Bronchial epithelial cell (primary cell): ENCODE measurements at regions not wholly inside any gene's neighbourhood (a gene's known extent, or its start where the extent isn't known, plus 50 kb on each side); places are given as distances from the start of the nearest gene placed in this dataset.

Experiments used
- DNase-seq: peaks from one replicate; pipeline ENCODE4 v3.0.0-alpha.2; 2010; ENCODE audit warnings: low read depth
- FAIRE-seq: peaks from 2 replicates; lab custom pipeline; 2011; peaks lifted over from hg19 to GRCh38; lab: Jason Lieb, UNC
- H3K27me3 ChIP-seq: 2 replicates; pipeline ENCODE4 v1.5.1; 2011; ENCODE audit warnings: low read length; ENCODE audit not compliant: control insufficient read depth, insufficient read depth
- H3K36me3 ChIP-seq: 2 replicates; pipeline ENCODE4 v1.5.1; 2011; ENCODE audit warnings: low read length; ENCODE audit not compliant: control insufficient read depth, insufficient read depth
- H3K4me3 ChIP-seq: 2 replicates; pipeline ENCODE4 v1.5.1; 2011; ENCODE audit warnings: mild to moderate bottlenecking, low read depth, low read length, control low read depth
- TF ChIP-seq, protein P1 (sequence below): IDR thresholded peaks from 2 replicates; pipeline ENCODE4 v1.5.1; 2011; ENCODE audit warnings: mild to moderate bottlenecking, moderate library complexity, low read length, control low read depth, inconsistent platforms; ENCODE audit not compliant: insufficient read depth, severe bottlenecking

- Histone ChIP-seq H3K4me3 (no peak overlapping the region), H3K27me3 (no peaks in the 10 kb centered on the region), H3K36me3 (no peaks in the 10 kb centered on the region)
- FAIRE-seq = no peak
- DNase-seq = no peak
- TF ChIP-seq, protein P1, sequence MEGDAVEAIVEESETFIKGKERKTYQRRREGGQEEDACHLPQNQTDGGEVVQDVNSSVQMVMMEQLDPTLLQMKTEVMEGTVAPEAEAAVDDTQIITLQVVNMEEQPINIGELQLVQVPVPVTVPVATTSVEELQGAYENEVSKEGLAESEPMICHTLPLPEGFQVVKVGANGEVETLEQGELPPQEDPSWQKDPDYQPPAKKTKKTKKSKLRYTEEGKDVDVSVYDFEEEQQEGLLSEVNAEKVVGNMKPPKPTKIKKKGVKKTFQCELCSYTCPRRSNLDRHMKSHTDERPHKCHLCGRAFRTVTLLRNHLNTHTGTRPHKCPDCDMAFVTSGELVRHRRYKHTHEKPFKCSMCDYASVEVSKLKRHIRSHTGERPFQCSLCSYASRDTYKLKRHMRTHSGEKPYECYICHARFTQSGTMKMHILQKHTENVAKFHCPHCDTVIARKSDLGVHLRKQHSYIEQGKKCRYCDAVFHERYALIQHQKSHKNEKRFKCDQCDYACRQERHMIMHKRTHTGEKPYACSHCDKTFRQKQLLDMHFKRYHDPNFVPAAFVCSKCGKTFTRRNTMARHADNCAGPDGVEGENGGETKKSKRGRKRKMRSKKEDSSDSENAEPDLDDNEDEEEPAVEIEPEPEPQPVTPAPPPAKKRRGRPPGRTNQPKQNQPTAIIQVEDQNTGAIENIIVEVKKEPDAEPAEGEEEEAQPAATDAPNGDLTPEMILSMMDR = no peak
These were observed 234.5 kb downstream of the MTX2 start for GRCh38 chr2:176503776-176504175.

DNA sequence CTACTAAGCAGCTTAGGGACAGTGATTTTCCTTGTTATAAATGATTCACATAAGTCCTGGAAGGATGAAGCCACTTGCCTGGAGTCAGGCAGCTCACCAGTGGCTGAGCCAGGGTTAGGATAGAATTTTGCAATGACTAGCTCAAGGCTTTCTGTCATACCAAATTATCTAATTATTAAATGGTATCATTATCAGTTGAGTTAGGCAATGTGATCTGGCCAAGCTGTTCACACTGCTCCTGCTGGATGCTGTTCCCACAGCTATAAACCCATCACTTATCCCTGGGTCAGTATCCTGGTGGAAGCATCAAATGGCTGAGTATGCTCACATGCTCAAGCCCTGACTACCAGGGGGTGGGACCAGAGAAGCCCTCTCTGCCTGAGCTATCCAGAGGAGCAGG is 235.2 kb downstream of the MTX2 start:
- Histone ChIP-seq H3K36me3 (no peaks in the 10 kb centered on the region), H3K4me3 (no peak overlapping the region), H3K27me3 (no peaks in the 10 kb centered on the region)
- FAIRE-seq (no peak), DNase-seq (no peak)
- TF ChIP-seq, protein P1 = no peak

GRCh38 chr2:176507786-176508185 is 238.5 kb downstream of the MTX2 start:
- H3K4me3 ChIP-seq = no peak overlapping the region
- H3K27me3 ChIP-seq = no peaks in the 10 kb centered on the region
- peak; percentile 22 for DNase-seq

GRCh38 chr2:176508374-176508773 is 239.1 kb downstream of the MTX2 start:
- Histone ChIP-seq H3K36me3 (no peaks in the 10 kb centered on the region), H3K4me3 (no peak overlapping the region), H3K27me3 (no peaks in the 10 kb centered on the region)
- no peak for DNase-seq
- TF ChIP-seq, protein P1 = no peak
- FAIRE-seq = no peak

More at GRCh38 chr2:176507786-176508185, 238.5 kb downstream of the MTX2 start:
- no peak for FAIRE-seq
- H3K36me3 ChIP-seq = no peaks in the 10 kb centered on the region
- TF ChIP-seq, protein P1 = no peak

DNA sequence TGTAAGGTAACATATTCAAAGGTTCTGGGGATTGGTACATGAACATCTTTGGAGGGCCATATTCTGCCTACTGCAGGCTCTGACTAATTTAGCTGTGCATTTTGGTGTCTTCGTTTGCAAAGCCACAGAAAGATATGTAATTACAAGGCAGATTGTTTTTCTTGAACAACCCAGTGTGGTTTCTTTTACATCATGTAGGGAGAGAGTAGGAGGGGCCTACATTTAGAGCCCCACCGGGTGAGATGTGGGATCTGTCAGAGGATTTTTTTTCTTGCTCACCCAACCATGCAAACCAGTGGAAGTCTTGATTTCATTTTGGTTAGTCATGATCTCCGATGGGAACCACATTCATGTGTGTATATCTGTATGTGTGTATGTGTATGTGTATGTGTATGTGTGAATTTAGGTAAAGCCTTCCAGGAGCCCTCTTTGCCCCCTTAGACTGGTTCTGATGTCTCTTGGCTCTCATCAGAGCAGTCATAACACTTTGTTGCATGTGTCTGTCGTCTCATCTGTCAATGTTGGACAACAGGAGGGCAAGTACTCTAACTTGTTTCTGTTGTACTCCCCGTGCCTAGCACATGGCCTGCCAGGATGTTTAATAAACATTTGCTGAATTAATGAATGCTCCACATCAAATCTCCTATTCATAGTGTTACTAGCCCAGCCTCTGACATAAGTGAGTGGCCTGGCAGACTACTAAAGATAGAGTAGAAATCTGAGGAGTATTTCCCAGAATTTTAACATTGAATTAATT is 239.9 kb downstream of the MTX2 start:
- TF ChIP-seq, protein P1 = no peak
- H3K4me3 ChIP-seq = no peak overlapping the region
- DNase-seq (no peak), FAIRE-seq (no peak)
- H3K27me3 ChIP-seq = no peaks in the 10 kb centered on the region
- H3K36me3 ChIP-seq = no peaks in the 10 kb centered on the region

DNA sequence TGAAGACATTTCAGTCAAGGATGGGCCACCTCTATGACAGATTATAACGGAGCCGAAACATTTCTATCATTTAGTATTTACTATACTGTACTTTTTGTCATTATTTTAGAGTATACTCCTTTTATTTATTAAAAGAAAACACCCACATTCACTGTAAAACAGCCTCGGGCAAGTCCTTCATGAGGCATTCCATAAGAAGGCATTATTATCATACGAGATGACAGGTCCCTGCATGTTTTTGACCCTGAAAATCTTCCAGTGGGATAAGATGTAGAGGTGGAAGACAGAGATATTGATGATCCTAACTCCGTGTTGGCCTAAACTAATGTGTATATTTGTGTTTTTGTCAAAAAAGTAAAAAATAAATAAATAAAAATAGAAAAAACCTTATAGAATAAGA is 245.0 kb downstream of the MTX2 start:
- no peaks in the 10 kb centered on the region for H3K27me3 ChIP-seq
- H3K4me3 ChIP-seq = no peak overlapping the region
- DNase-seq (peak; percentile 62), FAIRE-seq (no peak)
- TF ChIP-seq, protein P1 = no peak
- H3K36me3 ChIP-seq = no peaks in the 10 kb centered on the region
